IPS DF 4.7 (cell line): ENCODE measurements at regions not wholly inside any gene's neighbourhood (a gene's known extent, or its start where the extent isn't known, plus 50 kb on each side); places are given as distances from the start of the nearest gene placed in this dataset.

Experiments used
- DNase-seq: peaks from one replicate; pipeline ENCODE4 v3.0.0-alpha.2; 2013; ENCODE audit warnings: low spot score; ENCODE audit errors: extremely low read depth

- no peak for DNase-seq
Observed at GRCh38 chr2:151033271-151034248, 228.1 kb downstream of the RBM43 start.

- no peak for DNase-seq
Observed at GRCh38 chr2:151032741-151033191, 228.9 kb downstream of the RBM43 start.

DNA sequence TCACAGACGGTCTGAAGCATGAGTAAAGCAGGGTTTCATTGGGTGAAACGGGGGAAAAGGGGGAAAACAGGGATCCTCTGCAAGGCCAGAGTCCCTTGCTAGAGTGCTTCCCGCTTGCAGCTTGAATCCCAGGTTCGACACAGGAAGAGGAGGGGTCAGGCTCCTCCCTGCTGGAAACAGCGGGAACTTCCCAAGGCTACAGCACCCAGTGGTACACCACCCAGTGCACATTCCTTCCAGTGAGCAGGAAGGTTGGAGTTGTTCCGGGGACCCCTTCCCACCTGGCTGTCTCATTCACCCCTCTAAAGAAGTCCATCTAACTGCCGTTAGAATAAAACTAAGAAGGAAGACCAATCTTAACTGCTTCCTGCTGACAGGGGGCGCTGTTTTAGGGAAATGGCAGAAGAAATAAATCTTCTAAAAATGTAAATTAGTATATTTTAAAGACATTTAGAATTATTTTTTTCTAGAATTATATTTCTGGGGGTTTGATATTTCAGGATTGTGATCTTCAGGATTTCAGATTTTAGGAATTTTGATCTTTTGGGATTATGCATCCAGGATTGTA, 230.9 kb downstream of the RBM43 start:
- no peak for DNase-seq

DNA sequence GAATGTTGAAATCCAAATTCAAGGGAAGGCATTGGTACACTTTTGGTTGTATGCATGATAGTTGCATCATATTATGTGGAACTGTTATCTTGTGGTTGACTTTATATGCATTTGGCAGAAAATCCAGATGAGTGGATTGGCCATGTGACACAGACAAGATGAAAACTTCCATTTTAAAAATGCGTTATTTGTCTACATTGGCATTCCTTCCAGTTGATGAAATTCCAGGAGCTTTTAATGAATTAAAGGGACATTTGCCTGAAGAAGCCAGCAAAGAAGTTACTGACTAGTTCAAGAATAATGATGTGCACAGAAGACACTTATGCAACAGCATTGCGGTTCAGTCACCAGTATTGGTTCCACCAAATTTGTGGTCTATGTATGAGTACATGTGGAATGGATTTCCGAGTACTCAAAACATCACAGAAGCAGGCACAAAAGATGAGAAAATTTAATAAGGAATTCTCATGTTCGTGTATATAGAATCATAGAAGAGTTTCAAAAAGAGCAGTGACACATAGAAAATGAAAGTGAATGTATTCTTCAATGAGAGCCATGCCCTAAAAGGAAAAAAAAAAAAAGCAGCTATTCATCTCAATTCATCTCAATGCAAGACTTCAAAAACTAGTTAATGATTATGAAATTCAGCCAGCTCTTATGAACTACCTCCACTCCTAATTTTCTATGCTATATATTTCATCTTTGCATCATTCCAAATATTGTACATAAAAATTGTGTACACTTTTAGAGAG, 232.1 kb downstream of the RBM43 start:
- no peak for DNase-seq

- DNase-seq, result no peak
Observed at GRCh38 chr2:151028691-151029176, 232.9 kb downstream of the RBM43 start.

DNA sequence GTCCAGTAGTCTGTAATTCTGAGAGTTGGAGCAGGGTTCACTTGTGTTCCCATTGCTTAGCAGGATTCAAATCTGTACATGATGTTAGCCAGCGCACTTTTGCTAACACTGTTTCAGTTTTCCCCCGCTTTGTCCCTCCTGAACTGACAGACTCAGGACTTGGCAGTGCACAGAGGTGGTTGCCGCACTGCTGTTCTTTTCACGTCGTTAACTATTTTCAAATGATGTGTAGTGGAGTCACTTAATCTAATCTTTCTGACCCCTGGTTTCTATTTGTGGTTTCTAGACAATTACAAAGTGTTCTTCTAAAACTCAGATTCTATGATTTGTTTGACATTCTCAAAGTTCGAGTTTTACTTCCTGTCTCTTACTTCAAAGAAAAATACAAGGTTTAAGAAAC, 234.5 kb downstream of the RBM43 start:
- no peak for DNase-seq

GRCh38 chr2:151025816-151026215, 235.8 kb downstream of the RBM43 start:
- no peak for DNase-seq

DNA sequence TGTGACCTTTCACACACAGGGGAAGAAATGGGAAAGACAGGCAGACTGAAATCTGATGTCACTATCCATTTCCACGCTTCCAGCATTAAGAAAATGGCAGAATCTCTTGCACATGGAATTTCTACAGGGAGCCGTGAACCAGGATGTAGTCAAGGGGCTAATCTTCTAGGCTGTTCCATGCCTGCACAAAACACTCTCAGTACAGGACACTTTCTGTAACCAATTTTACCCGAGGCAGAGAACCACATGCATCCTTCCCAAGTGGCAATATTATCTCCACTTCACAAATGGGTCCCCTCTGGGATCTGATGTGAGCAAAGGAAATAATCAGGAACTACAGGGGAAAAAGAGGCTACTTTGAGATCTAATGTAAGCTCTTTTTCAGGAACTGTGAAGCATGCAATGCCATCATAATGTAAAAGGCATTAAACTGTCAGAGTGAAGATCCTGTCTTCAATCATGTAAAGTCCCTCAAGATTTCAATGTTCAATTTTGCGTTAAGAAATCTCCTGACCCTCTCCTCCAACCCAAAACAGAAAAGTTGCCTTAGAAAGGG, 236.9 kb downstream of the RBM43 start:
- DNase-seq, result no peak

DNA sequence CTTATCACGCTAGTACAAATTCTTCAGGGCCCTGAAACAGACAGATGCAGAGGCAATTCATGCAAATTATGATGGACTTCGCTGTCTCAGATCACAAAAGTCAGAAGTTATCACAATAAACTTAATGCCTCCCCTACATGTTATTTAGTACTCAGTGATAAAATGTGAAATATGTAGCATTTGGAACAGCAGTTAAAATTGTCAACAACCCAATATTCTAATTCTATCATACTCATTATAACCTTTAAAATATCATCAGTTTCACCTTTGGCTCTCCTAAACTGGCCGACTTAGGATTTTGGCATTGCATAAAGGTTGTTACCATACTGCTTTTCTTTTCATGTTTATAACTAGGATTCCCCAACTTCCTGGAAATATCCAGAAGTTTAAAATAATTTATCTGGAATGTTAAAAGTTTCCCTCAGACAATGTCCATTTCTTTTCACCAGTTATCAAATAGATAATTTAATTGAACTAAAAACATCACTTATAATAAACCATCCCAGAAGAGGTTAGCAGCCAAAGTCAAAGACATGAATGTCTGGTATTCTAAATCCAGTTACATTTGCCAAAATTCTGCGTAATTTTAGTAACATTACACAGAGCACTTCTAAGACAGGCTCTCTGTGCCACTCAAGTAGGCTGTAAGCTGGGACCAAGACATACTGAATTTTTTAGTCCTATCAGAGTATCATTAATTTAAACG, 239.8 kb downstream of the RBM43 start:
- DNase-seq, result no peak

GRCh38 chr2:151020411-151020810, 241.3 kb downstream of the RBM43 start:
- DNase-seq, result no peak

DNA sequence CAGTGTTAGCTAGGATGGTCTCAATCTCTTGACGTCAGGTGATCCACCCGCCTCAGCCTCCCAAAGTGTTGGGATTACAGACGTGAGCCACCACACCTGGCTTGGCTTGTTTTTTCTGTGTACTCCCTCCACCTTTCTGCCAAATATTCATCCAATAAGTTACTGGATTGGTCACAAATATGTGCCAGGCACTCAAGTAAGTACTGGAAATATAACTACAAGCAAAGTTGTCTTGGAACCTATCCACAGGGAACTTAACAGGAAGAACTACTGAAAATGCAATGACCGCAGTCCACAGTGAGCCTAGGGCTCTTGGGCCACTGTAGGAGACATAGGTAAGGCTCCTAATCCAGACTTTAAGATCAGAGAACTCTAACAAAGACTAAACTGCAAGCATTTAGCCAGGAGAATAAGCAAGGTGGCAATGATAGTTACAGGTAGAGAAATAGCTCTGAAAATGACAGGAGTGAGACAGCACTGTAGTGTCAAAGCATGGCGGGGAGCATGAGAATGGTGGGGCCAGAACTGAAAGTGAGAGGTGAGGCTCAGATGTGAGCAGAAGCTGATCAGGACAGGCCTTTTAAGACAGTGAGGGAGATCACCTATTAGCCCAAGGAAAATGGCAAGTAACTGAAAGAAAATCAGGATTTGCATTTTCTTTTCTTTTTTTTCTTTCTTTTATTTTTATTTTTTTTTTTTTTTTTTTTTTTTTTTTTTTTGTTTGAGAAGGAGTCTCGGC, 252.1 kb downstream of the RBM43 start:
- no peak for DNase-seq

GRCh38 chr2:151007365-151007764, 254.3 kb downstream of the RBM43 start:
- DNase-seq, result no peak

GRCh38 chr2:151002959-151003600, 258.6 kb downstream of the RBM43 start:
- DNase-seq, result no peak

DNA sequence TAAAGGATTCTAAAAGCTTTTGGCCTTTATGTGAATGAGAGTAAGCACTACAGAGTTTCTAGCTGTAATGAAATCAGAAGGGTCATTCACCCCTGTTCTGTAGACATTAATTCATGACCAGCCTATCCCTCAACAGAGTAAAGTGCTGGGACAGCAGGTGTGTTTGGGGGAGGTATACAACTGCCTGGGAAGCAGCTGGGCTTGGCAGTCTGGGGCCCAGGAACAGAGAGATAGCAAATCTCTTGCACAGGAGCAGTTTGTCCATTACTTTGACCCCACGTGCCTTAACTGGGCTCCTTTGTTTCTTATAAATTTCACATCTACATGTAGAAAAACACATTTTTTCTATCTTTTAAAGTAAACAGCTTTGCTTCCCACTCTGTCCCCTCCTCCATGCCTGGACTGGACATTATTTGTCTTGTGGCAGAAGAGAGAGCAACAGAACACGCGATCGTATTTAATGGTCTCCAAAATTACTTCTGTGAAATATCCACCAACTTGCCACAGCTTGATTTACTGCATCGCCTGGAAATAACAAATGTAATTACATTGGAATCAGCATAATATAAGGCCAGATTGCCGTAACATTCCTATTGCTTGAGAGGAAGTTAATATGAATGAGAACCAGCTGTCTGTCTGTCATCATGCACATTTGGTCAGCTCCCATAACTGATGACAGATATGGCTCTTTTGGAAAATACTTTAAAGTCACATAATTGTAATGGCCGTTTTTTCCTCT, 263.8 kb downstream of the RBM43 start:
- DNase-seq, result no peak

GRCh38 chr2:150997066-150997465, 264.6 kb downstream of the RBM43 start:
- DNase-seq, result no peak

DNA sequence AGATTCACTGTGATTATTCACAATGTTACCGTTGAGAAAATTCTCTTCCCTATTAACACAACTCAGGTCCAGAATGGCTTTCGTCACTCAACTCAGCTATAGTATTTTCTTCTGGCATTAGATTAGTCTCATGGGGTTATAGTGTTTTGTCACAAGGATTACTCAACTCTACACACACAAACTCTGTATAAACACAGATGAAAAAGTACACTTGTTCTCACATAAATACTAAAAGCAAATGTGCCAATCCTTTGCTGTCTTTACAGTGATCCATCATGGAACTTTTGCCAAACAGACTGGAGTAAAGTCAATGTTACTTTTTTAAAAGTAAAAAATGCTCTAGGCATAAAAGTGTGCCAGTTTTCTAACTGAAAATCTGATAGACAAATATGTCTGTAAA, 267.6 kb downstream of the RBM43 start:
- DNase-seq, result no peak

- DNase-seq, result no peak
Observed at GRCh38 chr2:150989969-150990368, 271.7 kb downstream of the RBM43 start.

DNA sequence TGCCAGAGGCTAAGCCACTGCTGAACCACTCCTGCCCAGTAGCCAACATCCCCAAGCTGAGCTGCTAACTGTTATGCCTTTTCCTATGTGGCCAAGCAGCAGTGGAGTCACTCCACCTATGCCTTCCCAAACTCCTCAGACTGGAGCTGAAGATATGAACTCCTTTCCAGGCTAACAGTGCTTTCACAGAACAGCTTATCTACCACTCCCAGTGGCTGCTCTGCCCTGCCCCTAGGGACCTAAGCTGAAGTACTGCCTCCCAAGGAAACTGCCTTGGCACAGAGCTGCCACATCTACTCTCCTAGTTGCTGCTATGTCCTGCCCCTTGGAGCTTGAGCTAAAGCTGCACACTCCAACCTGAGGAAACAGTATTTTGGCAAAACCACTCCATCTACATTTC, 275.9 kb downstream of the RBM43 start:
- DNase-seq, result no peak

DNA sequence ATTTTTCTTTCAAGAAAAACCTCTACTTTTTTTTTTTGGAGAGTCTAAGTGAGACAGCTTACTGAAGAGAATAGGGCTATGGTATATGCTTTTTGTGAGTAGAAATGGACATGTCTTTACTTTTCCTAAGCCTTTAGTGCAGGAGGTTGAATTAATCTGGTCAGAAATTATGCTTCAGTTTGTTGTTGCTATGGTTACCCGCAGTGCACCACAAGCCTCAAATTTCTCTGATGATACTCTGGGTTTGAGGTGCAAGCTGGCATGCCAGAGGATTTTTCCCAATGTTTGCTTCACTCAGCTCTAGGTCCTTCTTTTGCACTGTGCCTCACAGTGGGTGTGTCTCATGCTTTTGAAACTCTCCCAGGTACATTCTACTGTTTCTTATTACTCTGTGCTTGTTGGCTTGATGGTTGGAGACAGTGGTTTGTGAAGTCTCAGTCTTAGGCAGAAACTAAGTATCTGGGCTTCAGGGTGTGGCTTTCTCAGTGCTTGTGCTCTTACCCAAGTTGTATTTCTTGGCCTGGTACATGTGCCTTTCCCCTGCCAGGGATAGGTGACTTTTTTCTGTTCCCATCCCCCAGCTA, 278.3 kb downstream of the RBM43 start:
- no peak for DNase-seq
